PFSK-1 (cell line): ENCODE measurements at regions not wholly inside any gene's neighbourhood (a gene's known extent, or its start where the extent isn't known, plus 50 kb on each side); places are given as distances from the start of the nearest gene placed in this dataset.

Source experiments
- FOXP2 ChIP-seq: optimal IDR thresholded peaks from 2 replicates; pipeline ENCODE3; 2011; ENCODE audit warnings: borderline replicate concordance, control low read depth, inconsistent platforms; ENCODE audit not compliant: insufficient read depth; ENCODE audit errors: extremely low read length, extremely low read depth
- POLR2AphosphoS5 ChIP-seq: IDR thresholded peaks from 2 replicates; pipeline ENCODE4 v1.6.1; 2012; ENCODE audit warnings: low read depth, mild to moderate bottlenecking, control low read depth, low read length, moderate library complexity
- REST ChIP-seq, 2 experiments: IDR thresholded peaks; 2 replicates each; pipeline versions ENCODE4 v1.6.1 to v1.8.0; 2011 to 2012; ENCODE audit warnings: low read depth in 2 of 2, low read length in 2 of 2, control low read depth in 1 of 2, inconsistent platforms in 1 of 2, mild to moderate bottlenecking in 1 of 2, moderate library complexity in 1 of 2; ENCODE audit not compliant: insufficient read depth in 1 of 2
- SIN3A ChIP-seq: IDR thresholded peaks from 2 replicates; pipeline ENCODE4 v1.6.1; 2012; ENCODE audit warnings: mild to moderate bottlenecking, low read length, moderate library complexity, borderline replicate concordance; ENCODE audit not compliant: insufficient read depth
- TAF1 ChIP-seq: IDR thresholded peaks from 2 replicates; pipeline ENCODE4 v1.6.1; 2012; ENCODE audit warnings: low read length, control low read depth, borderline replicate concordance; ENCODE audit not compliant: insufficient read depth

GRCh38 chr5:57362951-57363350, 119.7 kb downstream of the ACTBL2 start:
- TF ChIP-seq POLR2AphosphoS5 = no peak

GRCh38 chr5:57360871-57361270, 121.7 kb downstream of the ACTBL2 start:
- no peak for TF ChIP-seq SIN3A

GRCh38 chr5:57358796-57359592, 123.6 kb downstream of the ACTBL2 start:
- TF ChIP-seq SIN3A = no peak
- TF ChIP-seq REST (IDR thresholded peaks at IDR 0.05; ENCODE audit: insufficient read depth in 1 of 2, low read depth in 2 of 2, low read length in 2 of 2) = peak; percentile 11 to 79; a peak in 2 of 4 replicates

- no peak for TF ChIP-seq POLR2AphosphoS5
- TF ChIP-seq REST (IDR thresholded peaks at IDR 0.05; ENCODE audit: insufficient read depth in 1 of 2, low read depth in 2 of 2, low read length in 2 of 2) = no peak
- no peak for TF ChIP-seq FOXP2
- TF ChIP-seq SIN3A = no peak
- no peak for TF ChIP-seq TAF1
These were observed 133.4 kb downstream of the ACTBL2 start for GRCh38 chr5:57349214-57349613.

- TF ChIP-seq TAF1 (no peak), SIN3A (no peak), POLR2AphosphoS5 (no peak), REST (IDR thresholded peaks at IDR 0.05; ENCODE audit: insufficient read depth in 1 of 2, low read depth in 2 of 2, low read length in 2 of 2) (no peak), FOXP2 (no peak)
These were observed 134.1 kb downstream of the ACTBL2 start for GRCh38 chr5:57348376-57349140.

GRCh38 chr5:57346328-57346727, 136.3 kb downstream of the ACTBL2 start:
- no peak for TF ChIP-seq SIN3A
